Nephron (organoid): ENCODE measurements at regions not wholly inside any gene's neighbourhood (a gene's known extent, or its start where the extent isn't known, plus 50 kb on each side); places are given as distances from the start of the nearest gene placed in this dataset.

Experiments used
- H3K27ac Mint-ChIP-seq, 3 experiments: 2 replicates each; pipeline ENCODE4 v1.8.0; 2020; ENCODE audit warnings: mixed read lengths in 3 of 3, mild to moderate bottlenecking in 2 of 3, moderate library complexity in 1 of 3
- H3K27me3 Mint-ChIP-seq: 2 replicates; pipeline ENCODE4 v1.8.0; 2021; ENCODE audit warnings: low read depth, mild to moderate bottlenecking, moderate library complexity, mixed read lengths
- H3K36me3 Mint-ChIP-seq: 2 replicates; pipeline ENCODE4 v1.8.0; 2020; ENCODE audit warnings: low read depth, mixed read lengths
- H3K4me1 Mint-ChIP-seq: 2 replicates; pipeline ENCODE4 v1.8.0; 2020; ENCODE audit warnings: mixed read lengths
- H3K4me3 Mint-ChIP-seq, 3 experiments: 2 replicates each; pipeline ENCODE4 v1.8.0; 2020; ENCODE audit warnings: mild to moderate bottlenecking in 3 of 3, mixed read lengths in 3 of 3, moderate library complexity in 2 of 3
- H3K9me3 Mint-ChIP-seq: 2 replicates; pipeline ENCODE4 v1.8.0; 2020; ENCODE audit warnings: mixed read lengths
- CTCF ChIP-seq, 3 experiments: fragments of 200-600 bp; sonication (generic); IDR thresholded peaks; one replicate each; pipeline ENCODE4 v1.5.0; 2021; ENCODE audit warnings: antibody characterized with exemption in 3 of 3; ENCODE audit not compliant: unreplicated experiment in 3 of 3

DNA sequence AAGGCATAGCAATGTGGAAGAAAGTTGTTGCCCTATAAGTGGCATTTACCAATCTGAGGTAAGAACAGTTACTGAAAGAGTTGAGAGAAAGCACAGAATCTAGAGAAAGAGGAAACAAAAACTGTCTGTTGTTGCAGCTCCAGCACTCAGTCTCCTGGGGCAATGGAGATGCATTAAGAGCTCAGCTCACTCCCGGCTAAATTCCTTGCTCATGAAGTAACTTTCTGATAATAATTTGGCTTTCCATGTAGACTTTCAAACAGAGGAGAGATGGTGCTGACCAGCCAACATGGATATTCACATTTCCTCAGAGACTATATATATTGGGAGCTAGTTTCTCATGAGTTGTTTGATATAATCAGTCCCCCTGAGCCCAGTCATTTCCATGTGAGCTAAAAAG is 135.3 kb downstream of the GDAP2 start:
- Mint-ChIP-seq H3K4me1 (peaks cover 29% of the 10 kb centered on the region), H3K27me3 (peaks cover 4% of the 10 kb centered on the region), H3K36me3 (peaks cover 5% of the 10 kb centered on the region), H3K27ac (peak overlapping the region in 2 of 3 experiments; percentile 71 to 80), H3K9me3 (no peaks in the 10 kb centered on the region), H3K4me3 (no peak overlapping the region)
- TF ChIP-seq CTCF (IDR thresholded peaks at IDR 0.05; ENCODE audit: unreplicated experiment in 3 of 3), result no peak

DNA sequence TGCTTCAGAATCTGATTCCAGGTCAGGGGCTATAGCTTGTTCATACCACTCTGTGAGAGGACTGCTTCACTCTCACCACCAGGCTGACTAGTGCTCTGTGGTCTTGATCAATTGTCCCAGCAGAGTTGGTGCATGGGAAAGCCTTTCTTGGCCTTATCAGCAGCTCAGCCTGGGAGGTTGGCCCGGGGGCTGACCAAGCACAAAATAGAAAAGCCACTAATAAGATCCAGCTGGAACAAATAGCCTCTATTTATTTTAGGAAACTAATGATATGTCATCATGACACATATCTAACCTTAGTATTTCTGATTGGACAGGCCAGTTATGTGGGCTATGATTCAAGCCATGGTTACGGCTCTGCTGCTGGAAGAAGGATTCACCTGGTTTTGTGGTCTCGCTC is 134.2 kb downstream of the GDAP2 start:
- Mint-ChIP-seq H3K27me3 (peaks cover 4% of the 10 kb centered on the region), H3K9me3 (no peaks in the 10 kb centered on the region), H3K27ac (peak overlapping the region in 2 of 3 experiments; percentile 3 to 80), H3K4me3 (no peak overlapping the region), H3K4me1 (peaks cover 29% of the 10 kb centered on the region), H3K36me3 (peaks cover 5% of the 10 kb centered on the region)
- no peak for TF ChIP-seq CTCF (IDR thresholded peaks at IDR 0.05; ENCODE audit: unreplicated experiment in 3 of 3)

- Mint-ChIP-seq H3K4me1 (peaks cover 33% of the 10 kb centered on the region), H3K27ac (peak overlapping the region in 2 of 3 experiments; percentile 3 to 80), H3K27me3 (peaks cover 4% of the 10 kb centered on the region), H3K36me3 (peaks cover 5% of the 10 kb centered on the region), H3K4me3 (no peak overlapping the region), H3K9me3 (no peaks in the 10 kb centered on the region)
- no peak for TF ChIP-seq CTCF (IDR thresholded peaks at IDR 0.05; ENCODE audit: unreplicated experiment in 3 of 3)
Observed at GRCh38 chr1:117795792-117796191, 133.6 kb downstream of the GDAP2 start.

GRCh38 chr1:117796226-117796625 is 133.2 kb downstream of the GDAP2 start:
- Mint-ChIP-seq H3K4me3 (no peak overlapping the region), H3K36me3 (peaks cover 5% of the 10 kb centered on the region), H3K27me3 (peaks cover 4% of the 10 kb centered on the region), H3K9me3 (no peaks in the 10 kb centered on the region), H3K27ac (peak overlapping the region in 1 of 3 experiments; percentile 3), H3K4me1 (peaks cover 34% of the 10 kb centered on the region)
- TF ChIP-seq CTCF (IDR thresholded peaks at IDR 0.05; ENCODE audit: unreplicated experiment in 3 of 3), result no peak

DNA sequence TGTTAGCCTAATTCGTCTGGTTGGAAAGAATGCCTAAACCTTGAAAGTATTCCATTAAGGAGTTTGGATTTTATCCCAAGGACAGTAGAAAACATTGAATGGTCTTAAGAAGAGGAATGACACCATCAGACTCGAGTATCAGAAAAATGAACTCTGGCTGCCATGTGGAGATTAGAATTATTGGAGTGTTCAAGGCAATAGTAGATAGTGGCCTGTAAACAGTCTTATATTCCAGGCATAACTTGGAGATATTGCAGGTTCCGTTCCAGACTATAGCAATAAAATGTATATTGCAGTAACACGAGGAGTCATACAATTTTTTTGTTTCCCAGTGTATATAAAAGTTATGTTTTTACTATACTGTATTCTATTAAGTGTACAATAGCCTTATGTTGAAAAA is 130.9 kb downstream of the GDAP2 start:
- no peaks in the 10 kb centered on the region for H3K36me3 Mint-ChIP-seq
- peak overlapping the region in 1 of 3 experiments; percentile 45 for H3K27ac Mint-ChIP-seq
- H3K27me3 Mint-ChIP-seq, result no peaks in the 10 kb centered on the region
- H3K4me3 Mint-ChIP-seq, result no peak overlapping the region
- H3K4me1 Mint-ChIP-seq, result peaks cover 42% of the 10 kb centered on the region
- H3K9me3 Mint-ChIP-seq, result no peaks in the 10 kb centered on the region
- TF ChIP-seq CTCF (IDR thresholded peaks at IDR 0.05; ENCODE audit: unreplicated experiment in 3 of 3), result no peak

GRCh38 chr1:117802531-117803257 is 126.7 kb downstream of the GDAP2 start:
- H3K4me3 Mint-ChIP-seq, result no peak overlapping the region
- no peaks in the 10 kb centered on the region for H3K27me3 Mint-ChIP-seq
- peak overlapping the region; percentile 82 to 89 (median 83) for H3K27ac Mint-ChIP-seq
- no peak for TF ChIP-seq CTCF (IDR thresholded peaks at IDR 0.05; ENCODE audit: unreplicated experiment in 3 of 3)
- H3K9me3 Mint-ChIP-seq, result peaks cover 3% of the 10 kb centered on the region
- H3K36me3 Mint-ChIP-seq, result no peaks in the 10 kb centered on the region
- peaks cover 23% of the 10 kb centered on the region for H3K4me1 Mint-ChIP-seq
